AG08395 (cell line): ENCODE measurements at regions not wholly inside any gene's neighbourhood (a gene's known extent, or its start where the extent isn't known, plus 50 kb on each side); places are given as distances from the start of the nearest gene placed in this dataset.

Experiments used
- DNase-seq: peaks from one replicate; pipeline ENCODE4 v3.0.0; 2012; ENCODE audit warnings: mixed read lengths, low spot score

GRCh38 chr4:62898115-62898514 is 1511.1 kb downstream of the TECRL start:
- DNase-seq: no peak

- DNase-seq: no peak
Measured at GRCh38 chr4:62896721-62897120, 1512.5 kb downstream of the TECRL start.

- no peak for DNase-seq
Measured at GRCh38 chr4:62881901-62882300, 1527.3 kb downstream of the TECRL start.

- DNase-seq: no peak
Measured at GRCh38 chr4:62881210-62881609, 1528.0 kb downstream of the TECRL start.

GRCh38 chr4:62872856-62873255 is 1536.4 kb downstream of the TECRL start:
- no peak for DNase-seq

GRCh38 chr4:62871078-62871477 is 1538.2 kb downstream of the TECRL start:
- no peak for DNase-seq

GRCh38 chr4:62870451-62870850 is 1538.8 kb downstream of the TECRL start:
- DNase-seq: no peak

GRCh38 chr4:62865261-62865660 is 1544.0 kb downstream of the TECRL start:
- no peak for DNase-seq

- no peak for DNase-seq
Measured at GRCh38 chr4:62849696-62850095, 1559.6 kb downstream of the TECRL start.

- DNase-seq: no peak
Measured at GRCh38 chr4:62835631-62836030, 1573.6 kb downstream of the TECRL start.

GRCh38 chr4:62822306-62822705 is 1586.9 kb downstream of the TECRL start:
- DNase-seq: no peak

- no peak for DNase-seq
Measured at GRCh38 chr4:62816566-62816965, 1592.7 kb downstream of the TECRL start.

- DNase-seq: no peak
Measured at GRCh38 chr4:62814510-62815047, 1594.7 kb downstream of the TECRL start.

GRCh38 chr4:62806816-62807215 is 1602.4 kb downstream of the TECRL start:
- no peak for DNase-seq

- DNase-seq: no peak
Measured at GRCh38 chr4:62804075-62804474, 1603.9 kb downstream of the ADGRL3 start.

GRCh38 chr4:62797221-62797620 is 1597.1 kb downstream of the ADGRL3 start:
- no peak for DNase-seq

GRCh38 chr4:62791386-62791785 is 1591.3 kb downstream of the ADGRL3 start:
- DNase-seq: no peak

GRCh38 chr4:62771983-62772557 is 1571.9 kb downstream of the ADGRL3 start:
- DNase-seq: no peak

GRCh38 chr4:62740296-62740695 is 1540.2 kb downstream of the ADGRL3 start:
- no peak for DNase-seq

GRCh38 chr4:62717154-62717553 is 1517.0 kb downstream of the ADGRL3 start:
- DNase-seq: no peak

- no peak for DNase-seq
Measured at GRCh38 chr4:62711575-62711974, 1511.4 kb downstream of the ADGRL3 start.

GRCh38 chr4:62709618-62710252 is 1509.6 kb downstream of the ADGRL3 start:
- no peak for DNase-seq

GRCh38 chr4:62706423-62706822 is 1506.3 kb downstream of the ADGRL3 start:
- no peak for DNase-seq
